CD14-positive monocyte (primary cell): ENCODE measurements at regions not wholly inside any gene's neighbourhood (a gene's known extent, or its start where the extent isn't known, plus 50 kb on each side); places are given as distances from the start of the nearest gene placed in this dataset.

Experiments
- DNase-seq, 3 donors: peaks; one replicate each; pipeline ENCODE4 v3.0.0-alpha.2; 2011 to 2022
- H2AFZ ChIP-seq: 2 replicates; pipeline ENCODE4 v1.6.0; 2012; ENCODE audit warnings: mild to moderate bottlenecking, low read depth, low read length, inconsistent platforms; ENCODE audit not compliant: insufficient read depth, poor library complexity, severe bottlenecking
- H3K27ac ChIP-seq, 2 donors: 1 replicate in 1 of 2; 2 replicates in 1 of 2; pipeline ENCODE4 v1.5.1; 2012 to 2013; ENCODE audit warnings: low read length in 2 of 2, control low read depth in 1 of 2, inconsistent platforms in 1 of 2, low read depth in 1 of 2, mild to moderate bottlenecking in 1 of 2
- H3K27me3 ChIP-seq, 2 donors: one replicate each; pipeline versions ENCODE4 v1.6.0 to v1.6.1; 2011 to 2013; ENCODE audit warnings: low read length in 2 of 2; ENCODE audit not compliant: control insufficient read depth in 2 of 2, insufficient read depth in 2 of 2
- H3K36me3 ChIP-seq, 2 donors: replicated peaks in 1 of 2; 1 replicate in 1 of 2; 2 replicates in 1 of 2; pipeline versions ENCODE4 v1.5.1 to v1.6.1; 2012 to 2013; ENCODE audit warnings: low read length in 2 of 2, control low read depth in 1 of 2, inconsistent platforms in 1 of 2, mild to moderate bottlenecking in 1 of 2; ENCODE audit not compliant: insufficient read depth in 2 of 2, control insufficient read depth in 1 of 2
- H3K4me1 ChIP-seq, 2 donors: 1 replicate in 1 of 2; 2 replicates in 1 of 2; pipeline versions ENCODE4 v1.5.1 to v1.6.1; 2012 to 2013; ENCODE audit warnings: low read length in 2 of 2, control low read depth in 1 of 2, inconsistent platforms in 1 of 2, mild to moderate bottlenecking in 1 of 2, moderate library complexity in 1 of 2; ENCODE audit not compliant: insufficient read depth in 2 of 2, control insufficient read depth in 1 of 2
- H3K4me2 ChIP-seq: replicated peaks from 2 replicates; pipeline ENCODE3; 2012; ENCODE audit warnings: low read length, moderate library complexity, mild to moderate bottlenecking; ENCODE audit not compliant: poor library complexity, severe bottlenecking; ENCODE audit errors: extremely low read depth
- H3K4me3 ChIP-seq, 3 experiments: fragments of 200-600 bp in 1 of 3; sonication (generic) in 1 of 3; replicated peaks in 1 of 3; 1 replicate in 2 of 3; 2 replicates in 1 of 3; pipeline ENCODE4 v1.5.1; 2011 to 2013; ENCODE audit warnings: low read length in 3 of 3, mild to moderate bottlenecking in 3 of 3, control low read depth in 2 of 3, low read depth in 2 of 3, inconsistent platforms in 1 of 3, moderate library complexity in 1 of 3
- H3K79me2 ChIP-seq: 2 replicates; pipeline ENCODE4 v1.6.0; 2012; ENCODE audit warnings: mild to moderate bottlenecking, control low read depth, inconsistent platforms, low read length, moderate library complexity; ENCODE audit not compliant: insufficient read depth
- H3K9ac ChIP-seq: 2 replicates; pipeline ENCODE4 v1.6.0; 2017; ENCODE audit warnings: low read length, mild to moderate bottlenecking; ENCODE audit not compliant: insufficient read depth, poor library complexity, severe bottlenecking
- H3K9me3 ChIP-seq, 2 donors: replicated peaks in 1 of 2; 1 replicate in 1 of 2; 2 replicates in 1 of 2; pipeline versions ENCODE4 v1.5.1 to v1.6.1; 2012 to 2013; ENCODE audit warnings: low read length in 2 of 2, control low read depth in 1 of 2; ENCODE audit not compliant: control insufficient read depth in 1 of 2, insufficient read depth in 1 of 2
- H4K20me1 ChIP-seq: 2 replicates; pipeline ENCODE4 v1.6.0; 2012; ENCODE audit warnings: mild to moderate bottlenecking, low read length, control low read depth, moderate library complexity; ENCODE audit not compliant: insufficient read depth
- H3K27ac Mint-ChIP-seq, 7 donors: one replicate each; pipeline ENCODE4 v1.8.0; 2020; ENCODE audit warnings: mild to moderate bottlenecking in 7 of 7, mixed read lengths in 7 of 7, moderate library complexity in 6 of 7, inconsistent platforms in 2 of 7
- H3K27me3 Mint-ChIP-seq, 3 donors: one replicate each; pipeline ENCODE4 v1.8.0; 2021 to 2022; ENCODE audit warnings: low read depth in 3 of 3, mild to moderate bottlenecking in 3 of 3, mixed read lengths in 3 of 3, moderate library complexity in 3 of 3, inconsistent platforms in 1 of 3
- H3K36me3 Mint-ChIP-seq, 2 donors: one replicate each; pipeline ENCODE4 v1.8.0; 2020; ENCODE audit warnings: mixed read lengths in 2 of 2, inconsistent platforms in 1 of 2, mild to moderate bottlenecking in 1 of 2
- H3K4me1 Mint-ChIP-seq: one replicate; pipeline ENCODE4 v1.8.0; 2020; ENCODE audit warnings: mild to moderate bottlenecking, mixed read lengths
- H3K4me3 Mint-ChIP-seq, 2 donors: one replicate each; pipeline ENCODE4 v1.8.0; 2020; ENCODE audit warnings: mild to moderate bottlenecking in 2 of 2, mixed read lengths in 2 of 2, moderate library complexity in 1 of 2
- H3K9me3 Mint-ChIP-seq, 7 donors: one replicate each; pipeline ENCODE4 v1.8.0; 2020 to 2022; ENCODE audit warnings: mixed read lengths in 7 of 7, mild to moderate bottlenecking in 6 of 7, moderate library complexity in 6 of 7, inconsistent platforms in 2 of 7
- CTCF ChIP-seq: fragments of 200-600 bp; IDR thresholded peaks from one replicate; pipeline ENCODE4 v1.8.0; 2022; ENCODE audit warnings: antibody characterized with exemption, mild to moderate bottlenecking
- WGBS: methylation state at CpG from one replicate; pipeline ENCODE4 v1.1.5; 2013; ENCODE audit warnings: missing lambda C conversion rate; ENCODE audit not compliant: insufficient coverage; 5-methylcytosine and 5-hydroxymethylcytosine counted together
- intact Hi-C, 2 donors: fragments of 100-400 bp; cut with micrococcal nuclease; formaldehyde crosslinking; loops; one replicate each; pipeline versions ENCODE4 v1.15.0 to v1.15.1; 2023

- no peak for DNase-seq
- Histone ChIP-seq H3K9me3 (no peaks in the 10 kb centered on the region), H3K4me2 (no peak overlapping the region), H3K79me2 (no peaks in the 10 kb centered on the region), H3K4me3 (no peak overlapping the region), H3K27ac (no peak overlapping the region), H3K27me3 (no peaks in the 10 kb centered on the region), H3K4me1 (no peaks in the 10 kb centered on the region), H3K9ac (no peak overlapping the region), H2AFZ (no peak overlapping the region), H3K36me3 (no peaks in the 10 kb centered on the region), H4K20me1 (no peaks in the 10 kb centered on the region)
- H3K9me3 Mint-ChIP-seq = no peaks in the 10 kb centered on the region
- intact Hi-C loops = no loop called here
- no peaks in the 10 kb centered on the region for H3K36me3 Mint-ChIP-seq
- H3K4me1 Mint-ChIP-seq = no peaks in the 10 kb centered on the region
- H3K27me3 Mint-ChIP-seq = peaks cover 0 to 6% (median 3%) of the 10 kb centered on the region in 3 donors
- no peak overlapping the region for H3K27ac Mint-ChIP-seq
- no peak overlapping the region for H3K4me3 Mint-ChIP-seq
- TF ChIP-seq CTCF = no peak
- WGBS = 38% methylated on average over 1 of the region's 3 CpGs
These were observed 390.9 kb upstream of the SGCG start for GRCh38 chr13:22789916-22790315.

- Mint-ChIP-seq H3K36me3 (no peaks in the 10 kb centered on the region), H3K9me3 (peaks cover 0 to 2% (median 0%) of the 10 kb centered on the region in 7 donors), H3K27me3 (peaks cover 0 to 5% (median 4%) of the 10 kb centered on the region in 3 donors), H3K4me1 (no peaks in the 10 kb centered on the region), H3K4me3 (no peak overlapping the region), H3K27ac (no peak overlapping the region)
- no peak overlapping the region for H2AFZ ChIP-seq
- DNase-seq = no peak
- no peaks in the 10 kb centered on the region for H3K79me2 ChIP-seq
- H3K4me3 ChIP-seq = no peak overlapping the region
- TF ChIP-seq CTCF = no peak
- H3K36me3 ChIP-seq = no peaks in the 10 kb centered on the region
- H3K4me2 ChIP-seq = no peak overlapping the region
- no peaks in the 10 kb centered on the region for H4K20me1 ChIP-seq
- no peaks in the 10 kb centered on the region for H3K27me3 ChIP-seq
- H3K4me1 ChIP-seq = no peaks in the 10 kb centered on the region
- intact Hi-C loops = no loop called here
- no peaks in the 10 kb centered on the region for H3K9me3 ChIP-seq
- no peak overlapping the region for H3K27ac ChIP-seq
- no peak overlapping the region for H3K9ac ChIP-seq
- 92% methylated on average over 8 of the region's 10 CpGs for WGBS
These were observed 387.1 kb upstream of the SGCG start for GRCh38 chr13:22793598-22794134.
